NCI-H2196 treated with DMSO at 0.1 percent for 48 hours (cell line): ENCODE measurements at regions not wholly inside any gene's neighbourhood (a gene's known extent, or its start where the extent isn't known, plus 50 kb on each side); places are given as distances from the start of the nearest gene placed in this dataset.
A peak's percentile ranks its signal among the peaks of the same experiment; 100 is the strongest.

ENCODE experiments used
- DNase-seq: peaks from one replicate; lab custom pipeline; 2025; ENCODE audit not compliant: unreplicated experiment; lab: John Stamatoyannopoulos, UW

GRCh38 chr2:48104418-48104817, 198.1 kb upstream of the FBXO11 start:
- no peak for DNase-seq

DNA sequence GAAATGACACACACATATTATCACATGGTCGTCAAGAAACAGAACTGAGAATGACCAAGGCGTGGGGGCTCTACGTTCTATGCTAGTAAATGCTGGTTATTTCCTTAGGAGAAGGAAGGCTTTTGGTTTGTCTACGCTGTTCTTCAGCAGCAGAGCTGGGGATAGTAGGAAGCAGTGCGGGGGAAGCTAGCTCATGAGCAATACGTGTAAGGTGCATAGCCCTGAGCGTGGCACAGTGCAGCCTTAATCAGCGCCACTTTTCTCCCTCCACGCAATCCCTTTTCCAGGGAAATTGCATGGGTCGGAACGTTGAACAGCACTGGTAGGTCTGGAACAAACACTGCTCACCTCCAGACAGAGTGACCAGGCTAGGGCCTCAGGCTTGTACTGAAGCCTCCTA, 199.6 kb upstream of the FBXO11 start:
- DNase-seq, result no peak

DNA sequence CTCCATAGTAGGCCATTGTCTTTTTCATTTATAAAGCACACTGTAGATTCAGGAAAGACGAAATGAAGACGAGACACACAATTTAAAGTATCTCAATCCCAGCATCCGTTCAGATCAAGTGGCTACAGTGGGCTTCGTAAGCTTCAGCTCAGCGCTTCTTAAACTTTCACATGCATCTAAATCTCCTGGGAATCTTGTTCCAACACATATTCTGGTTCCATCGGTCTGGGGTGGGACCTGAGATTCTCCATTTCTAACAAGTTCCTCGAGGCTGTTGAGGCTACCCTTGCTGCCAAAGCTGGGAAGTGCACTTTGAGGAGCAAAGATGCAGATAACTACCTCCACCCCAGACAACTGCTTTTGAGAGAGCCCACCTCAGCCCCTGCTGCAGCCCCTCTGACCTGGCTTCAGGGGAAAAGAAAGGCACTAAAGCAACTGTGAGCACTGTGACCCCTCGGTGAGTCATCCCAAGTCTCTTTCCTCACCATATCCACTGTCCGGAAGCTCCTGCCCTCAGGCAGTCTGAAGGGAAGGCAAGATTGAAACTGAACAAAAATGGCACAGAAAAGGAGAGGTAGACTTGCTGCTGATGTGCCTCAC, 201.1 kb upstream of the FBXO11 start:
- DNase-seq, result no peak

DNA sequence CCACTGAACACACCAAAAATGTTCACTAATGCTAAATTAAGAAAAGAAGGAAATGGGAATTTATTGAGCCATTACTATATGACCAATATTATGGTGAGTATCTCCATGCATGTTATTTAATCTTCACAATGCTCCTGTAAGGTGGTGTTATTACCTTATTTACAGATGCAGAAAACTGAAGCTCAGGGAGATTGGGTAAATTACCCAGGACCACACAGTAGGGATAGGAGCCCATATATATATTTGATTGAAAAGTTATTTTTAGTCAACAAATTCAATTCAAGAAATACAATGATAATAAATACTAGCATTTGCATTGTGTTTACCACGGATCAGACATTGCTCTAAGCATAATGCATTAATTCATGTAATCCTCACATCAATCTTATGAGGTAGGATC, 202.2 kb upstream of the FBXO11 start:
- DNase-seq, result no peak

GRCh38 chr2:48109491-48110204, 203.3 kb upstream of the FBXO11 start:
- no peak for DNase-seq

GRCh38 chr2:48110492-48110891, 204.0 kb upstream of the FOXN2 start:
- DNase-seq, result no peak

DNA sequence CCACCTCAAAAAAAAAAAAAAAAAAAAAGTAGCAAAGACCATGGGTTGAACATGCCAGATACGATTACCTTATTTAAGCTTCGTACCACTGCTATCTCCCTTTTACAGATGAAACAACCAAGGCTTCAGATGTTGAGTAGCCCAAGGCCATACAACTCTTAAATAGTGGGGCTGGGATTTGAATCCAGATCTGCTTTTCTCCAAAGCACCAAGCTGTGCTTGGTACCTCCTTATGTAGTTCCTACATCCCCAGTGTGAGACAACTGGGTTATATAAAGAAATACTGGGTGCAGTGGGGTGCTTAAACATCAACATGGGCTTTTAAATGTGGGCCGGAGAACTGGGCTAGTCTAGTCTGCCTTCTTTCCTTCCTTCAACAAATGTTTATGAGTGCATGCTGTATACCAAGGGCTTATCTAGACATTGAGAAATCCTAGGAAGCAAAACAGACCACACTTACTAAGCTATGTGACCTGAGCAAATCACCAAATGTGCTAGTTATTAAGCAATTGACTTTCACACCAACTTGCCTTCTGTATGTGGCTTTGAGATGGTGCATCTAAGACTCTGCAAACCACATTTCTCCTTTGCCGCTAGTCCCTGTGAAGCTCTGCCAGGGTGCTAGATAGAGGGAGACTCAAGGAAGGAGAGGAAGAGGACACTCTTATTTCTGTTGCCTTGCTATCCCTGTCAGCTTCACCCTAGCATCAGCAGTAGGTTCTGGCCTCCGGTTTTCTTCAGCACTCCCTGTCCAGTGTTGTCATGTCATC, 201.4 kb upstream of the FOXN2 start:
- no peak for DNase-seq

DNA sequence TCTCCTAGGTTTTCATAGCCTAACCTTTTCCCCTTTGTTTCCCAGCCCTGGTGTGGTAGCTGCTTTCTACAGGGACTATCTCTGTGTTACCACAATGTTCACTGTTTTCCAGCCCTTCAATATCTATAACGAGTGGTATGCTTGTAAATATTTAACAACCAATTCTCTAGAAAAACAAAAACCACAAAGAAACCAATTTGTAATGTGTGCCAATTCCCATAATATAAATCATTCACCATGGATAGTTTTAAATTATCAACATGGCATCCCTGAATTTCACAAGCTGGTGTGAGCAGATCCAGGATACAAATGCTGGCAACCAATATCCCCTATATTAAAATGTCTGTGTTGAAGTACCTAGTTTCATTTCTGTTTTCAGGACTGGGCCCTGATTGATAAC, 200.7 kb upstream of the FOXN2 start:
- DNase-seq, result no peak

GRCh38 chr2:48114256-48114655, 200.2 kb upstream of the FOXN2 start:
- no peak for DNase-seq

- DNase-seq, result no peak
Observed at GRCh38 chr2:48116497-48116896, 198.0 kb upstream of the FOXN2 start.

DNA sequence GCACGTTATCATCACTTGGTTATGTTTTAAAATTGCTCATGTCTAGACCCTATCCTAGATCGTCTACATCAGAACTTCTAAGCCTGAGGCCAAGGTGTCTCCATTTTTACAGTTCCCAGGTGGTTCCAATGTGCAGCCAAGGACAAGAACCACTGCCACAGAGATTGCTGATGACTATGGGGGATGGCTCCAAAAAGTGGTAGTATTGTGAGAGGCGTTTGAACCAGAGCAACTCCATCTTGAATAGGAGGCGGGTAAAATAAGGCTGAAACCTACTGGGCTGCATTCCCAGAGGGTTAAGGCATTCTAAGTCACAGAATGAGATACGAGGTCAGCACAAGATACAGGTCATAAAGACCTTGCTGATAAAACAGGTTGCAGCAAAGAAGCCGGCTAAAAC, 195.6 kb upstream of the FOXN2 start:
- DNase-seq, result no peak

DNA sequence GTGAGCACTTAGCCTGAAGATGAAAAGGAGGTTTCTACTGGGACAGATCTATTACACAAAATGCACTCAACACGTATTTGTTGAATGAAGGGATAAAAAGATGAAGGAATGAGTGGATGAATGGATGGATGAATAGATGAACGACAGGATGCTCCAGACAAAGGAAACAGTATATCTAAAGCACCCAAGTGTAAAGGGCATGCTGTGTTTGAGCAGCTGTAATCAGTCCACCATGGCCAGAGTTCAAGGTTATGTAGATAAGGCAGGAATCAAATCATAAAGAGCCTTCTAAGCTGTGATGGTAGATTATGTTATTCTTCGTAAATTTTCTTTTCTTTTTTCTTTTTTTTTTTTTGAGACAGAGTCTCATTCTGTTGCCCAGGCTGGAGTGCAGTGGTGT, 194.4 kb upstream of the FOXN2 start:
- DNase-seq, result no peak

DNA sequence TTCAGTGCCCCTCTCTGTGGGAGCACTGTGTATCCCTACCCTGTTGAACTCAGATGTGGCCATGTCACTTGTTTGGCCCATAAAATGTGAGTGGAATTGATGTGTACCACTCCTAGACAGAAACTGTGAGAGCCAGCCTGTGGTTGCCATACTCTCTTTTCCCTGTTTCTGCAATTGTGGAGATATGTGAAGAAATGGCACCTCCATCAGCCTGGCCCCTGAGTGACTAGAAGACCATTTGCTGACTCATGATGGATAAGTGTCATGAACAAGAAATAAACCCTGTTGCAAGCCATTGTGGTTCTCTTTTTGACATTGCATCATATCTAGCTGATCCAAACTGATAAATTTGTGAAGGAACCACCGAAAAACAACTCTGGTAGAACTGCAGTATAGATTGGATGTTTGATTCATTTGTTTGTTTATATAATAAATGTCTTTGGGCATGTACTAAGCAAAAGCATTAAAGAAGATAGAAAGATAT, 193.7 kb upstream of the FOXN2 start:
- no peak for DNase-seq

DNA sequence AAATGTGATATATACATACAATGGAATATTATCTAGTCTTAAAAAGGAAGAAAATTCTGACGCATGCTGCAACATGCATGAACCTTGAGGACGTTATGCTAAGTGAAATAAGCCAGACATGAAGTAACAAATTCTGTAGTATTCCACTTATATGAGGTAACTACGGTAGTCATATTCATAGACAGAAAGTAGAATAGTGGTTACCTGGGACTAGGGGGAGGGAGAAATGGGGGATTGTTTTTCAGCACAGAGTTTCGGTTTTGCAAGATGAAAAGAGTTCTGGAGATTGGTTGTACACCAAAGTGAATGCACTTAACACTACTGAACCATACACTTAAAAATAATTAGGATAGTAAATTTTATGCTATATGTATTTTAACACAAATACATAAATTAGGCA, 192.3 kb upstream of the FOXN2 start:
- DNase-seq, result no peak

DNA sequence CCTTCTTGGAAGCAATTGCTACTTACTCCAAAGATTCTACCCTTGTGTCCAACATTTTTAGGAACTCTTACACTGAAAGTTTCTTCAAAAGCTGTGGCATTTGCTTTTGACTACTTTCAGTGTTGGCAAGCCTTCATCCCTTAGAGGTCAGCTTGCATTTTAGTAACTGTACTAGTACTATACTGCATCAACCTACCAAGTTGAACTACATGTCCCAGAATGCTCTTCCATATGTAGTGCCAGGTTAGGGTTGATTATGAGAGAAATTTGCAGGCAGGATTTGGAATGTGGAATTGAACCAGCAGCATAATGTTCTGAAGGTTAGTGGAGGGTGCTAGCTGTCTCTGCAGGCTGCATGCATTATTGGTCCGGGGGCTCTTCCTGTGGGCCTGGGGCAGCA, 189.9 kb upstream of the FOXN2 start:
- DNase-seq, result no peak

- DNase-seq, result no peak
Observed at GRCh38 chr2:48126162-48126561, 188.3 kb upstream of the FOXN2 start.

DNA sequence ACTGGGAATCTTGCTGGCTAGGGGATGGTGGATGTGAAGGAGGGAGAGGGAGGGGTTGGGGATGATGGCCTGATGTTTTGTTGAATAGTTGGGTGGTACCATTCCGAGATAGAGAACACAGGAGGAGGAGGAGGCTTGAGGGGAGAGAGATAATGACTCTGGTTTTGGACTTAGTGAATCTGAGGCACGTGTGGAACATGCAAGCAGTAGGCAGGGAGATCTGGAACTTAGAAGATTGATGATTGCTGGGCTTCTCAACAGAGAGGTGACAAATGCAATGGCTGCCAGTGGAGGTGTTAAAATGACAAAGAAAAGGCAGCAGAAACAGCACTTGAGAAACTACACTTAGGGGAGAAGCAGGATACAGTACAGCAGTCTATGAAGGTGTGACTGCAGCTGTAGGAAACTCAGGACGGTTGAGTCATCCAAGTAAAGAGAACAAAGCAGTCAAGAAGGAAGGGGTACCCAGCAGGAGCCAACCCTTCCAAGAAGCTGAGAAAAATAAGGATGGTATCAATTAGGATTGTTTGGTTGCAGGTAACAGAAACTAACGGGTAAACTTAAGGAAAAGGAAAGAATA, 186.8 kb upstream of the FOXN2 start:
- no peak for DNase-seq

DNA sequence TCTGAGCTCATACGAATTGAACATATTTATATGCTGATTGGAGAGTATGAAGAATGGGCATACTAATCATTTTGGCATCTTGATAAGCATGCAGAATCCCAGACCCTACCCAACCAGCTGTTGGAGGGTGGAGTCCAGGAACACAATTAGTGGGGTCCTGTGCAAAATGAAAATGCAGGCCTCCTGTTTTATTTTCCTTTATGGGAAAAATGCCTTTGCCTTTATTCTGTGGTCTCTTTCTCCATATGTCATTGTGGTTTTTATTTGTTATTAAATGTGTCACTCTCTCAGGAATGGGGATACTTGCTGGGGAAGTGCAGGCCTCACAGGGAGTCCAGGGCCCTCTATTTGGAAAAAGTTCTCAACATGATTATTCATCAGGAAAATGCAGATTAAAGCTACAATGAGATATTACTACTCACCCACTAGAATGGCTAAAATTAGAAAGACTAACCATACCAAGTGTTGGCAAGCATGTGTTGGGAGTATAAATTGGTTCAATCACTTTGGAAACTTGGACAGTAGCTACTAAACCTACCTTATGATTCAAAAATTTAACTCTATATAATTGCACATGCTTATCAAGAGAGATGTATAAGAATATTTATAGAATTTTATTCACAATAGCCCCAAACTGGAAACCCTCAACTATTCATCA, 185.1 kb upstream of the FOXN2 start:
- no peak for DNase-seq

- peak; percentile 42 for DNase-seq
Observed at GRCh38 chr2:48131539-48132270, 182.8 kb upstream of the FOXN2 start.

DNA sequence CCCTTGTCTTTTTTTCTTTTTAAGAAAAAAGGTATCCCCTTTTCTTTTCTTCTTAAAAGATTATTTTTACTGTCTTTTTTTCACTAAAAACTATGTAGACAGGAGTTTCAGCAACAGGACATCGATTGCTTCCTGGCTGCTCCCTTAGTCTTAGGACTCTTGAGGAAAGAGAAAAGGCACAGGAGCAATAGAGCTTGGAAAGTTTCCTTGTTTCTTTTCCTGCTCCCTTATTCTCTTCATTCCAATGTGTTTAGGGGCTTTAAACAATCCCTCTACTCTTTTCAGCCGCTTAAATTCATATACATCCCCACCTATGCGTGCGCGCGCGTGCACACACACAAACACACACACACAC, 182.2 kb upstream of the FOXN2 start:
- DNase-seq, result no peak

GRCh38 chr2:48134704-48135103, 179.8 kb upstream of the FOXN2 start:
- no peak for DNase-seq
